Lower leg skin (tissue), 4 donors: ENCODE measurements at regions not wholly inside any gene's neighbourhood (a gene's known extent, or its start where the extent isn't known, plus 50 kb on each side); places are given as distances from the start of the nearest gene placed in this dataset.

Source experiments
- DNase-seq, 2 donors: peaks; one replicate each; pipeline ENCODE4 v3.0.0-alpha.2; 2019; ENCODE audit warnings: low spot score in 2 of 2
- H3K4me3 ChIP-seq: fragments of 200-600 bp; sonication (generic); 2 replicates; pipeline ENCODE4 v1.5.1; 2017; ENCODE audit warnings: mild to moderate bottlenecking, low read depth; ENCODE audit not compliant: poor library complexity, severe bottlenecking
- POLR2A ChIP-seq, 2 donors: fragments of 450-650 bp; IDR thresholded peaks; one replicate each; pipeline ENCODE4 v1.6.1; 2016 to 2017; ENCODE audit warnings: antibody characterized with exemption in 2 of 2, mild to moderate bottlenecking in 1 of 2, moderate library complexity in 1 of 2
- WGBS, 2 donors: methylation state at CpG; one replicate each; pipeline ENCODE4 v1.1.5; 2018; 5-methylcytosine and 5-hydroxymethylcytosine counted together
- intact Hi-C: fragments of 100-400 bp; cut with DNase I; formaldehyde crosslinking; loops from one replicate; pipeline ENCODE4 v1.15.0; 2023; ENCODE audit warnings: low total_unique reads
- TF ChIP-seq, protein P1 (sequence below), 3 donors: fragments of 450-650 bp; IDR thresholded peaks; one replicate each; pipeline ENCODE4 v1.5.1; 2016; ENCODE audit warnings: antibody characterized with exemption in 3 of 3, mild to moderate bottlenecking in 3 of 3, moderate library complexity in 2 of 3

DNA sequence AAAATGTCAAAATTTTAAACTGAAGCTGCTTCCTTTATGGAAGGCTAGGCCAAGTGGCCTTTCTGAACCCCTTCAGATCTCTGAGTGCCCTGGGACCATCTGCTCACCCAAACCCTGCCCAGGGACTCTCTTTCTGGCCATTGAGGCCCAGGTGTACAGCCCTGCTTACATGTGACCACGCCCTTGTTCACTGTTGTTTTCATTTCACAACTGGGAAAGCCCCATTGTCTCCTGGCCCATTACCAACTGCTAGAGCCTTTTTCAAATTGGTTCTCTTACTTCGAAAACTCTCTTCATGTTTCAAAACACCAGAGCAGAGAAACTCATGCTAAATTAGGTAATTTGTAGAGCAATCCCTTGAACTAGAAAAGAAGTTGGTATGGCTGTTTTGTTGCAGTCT lies 219.5 kb upstream of the TANK start:
- 33 to 41% methylated on average over 2 of the region's 2 CpGs for whole genome bisulfite sequencing, 2 donors
- no peak for TF ChIP-seq POLR2A (IDR thresholded peaks at IDR 0.05)
- TF ChIP-seq, protein P1, sequence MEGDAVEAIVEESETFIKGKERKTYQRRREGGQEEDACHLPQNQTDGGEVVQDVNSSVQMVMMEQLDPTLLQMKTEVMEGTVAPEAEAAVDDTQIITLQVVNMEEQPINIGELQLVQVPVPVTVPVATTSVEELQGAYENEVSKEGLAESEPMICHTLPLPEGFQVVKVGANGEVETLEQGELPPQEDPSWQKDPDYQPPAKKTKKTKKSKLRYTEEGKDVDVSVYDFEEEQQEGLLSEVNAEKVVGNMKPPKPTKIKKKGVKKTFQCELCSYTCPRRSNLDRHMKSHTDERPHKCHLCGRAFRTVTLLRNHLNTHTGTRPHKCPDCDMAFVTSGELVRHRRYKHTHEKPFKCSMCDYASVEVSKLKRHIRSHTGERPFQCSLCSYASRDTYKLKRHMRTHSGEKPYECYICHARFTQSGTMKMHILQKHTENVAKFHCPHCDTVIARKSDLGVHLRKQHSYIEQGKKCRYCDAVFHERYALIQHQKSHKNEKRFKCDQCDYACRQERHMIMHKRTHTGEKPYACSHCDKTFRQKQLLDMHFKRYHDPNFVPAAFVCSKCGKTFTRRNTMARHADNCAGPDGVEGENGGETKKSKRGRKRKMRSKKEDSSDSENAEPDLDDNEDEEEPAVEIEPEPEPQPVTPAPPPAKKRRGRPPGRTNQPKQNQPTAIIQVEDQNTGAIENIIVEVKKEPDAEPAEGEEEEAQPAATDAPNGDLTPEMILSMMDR (IDR thresholded peaks at IDR 0.05) = no peak
- intact Hi-C loops = no loop called here

DNA sequence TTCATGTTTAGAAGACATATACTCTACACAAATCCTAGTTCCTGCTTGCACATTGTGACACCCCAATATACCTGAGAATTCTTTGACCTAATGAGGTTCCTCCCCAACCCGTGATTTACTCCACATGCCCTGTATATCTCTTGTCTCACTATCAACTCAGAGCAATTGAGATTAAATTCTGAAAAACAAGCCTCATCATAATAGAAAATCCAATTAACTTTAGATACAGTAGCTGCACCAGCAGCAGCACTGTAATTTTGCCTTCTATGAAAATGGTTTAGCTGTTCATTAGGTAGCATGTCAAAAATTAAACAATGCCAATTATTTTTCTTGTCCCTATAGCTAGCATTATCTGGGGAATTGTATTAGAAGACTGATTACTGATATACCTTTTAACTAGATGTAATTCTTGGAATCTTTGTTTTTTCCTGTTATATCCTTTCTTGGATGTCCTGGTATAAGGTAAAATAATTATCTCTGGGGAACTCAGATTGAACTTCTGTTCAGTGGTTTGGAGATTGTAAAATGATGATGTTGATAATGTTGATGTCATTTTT lies 218.9 kb upstream of the TANK start:
- no peak for DNase-seq
- 55 to 79% methylated on average over 1 of the region's 1 CpG for WGBS, 2 donors
- intact Hi-C loops = no loop called here
- no peak for TF ChIP-seq POLR2A (IDR thresholded peaks at IDR 0.05)
- TF ChIP-seq, protein P1 (IDR thresholded peaks at IDR 0.05) = no peak
- no peak overlapping the region for H3K4me3 ChIP-seq

More for the DNA sequence above, 219.5 kb upstream of the TANK start:
- DNase-seq = peak in 1 of 2 donors; percentile 55
- H3K4me3 ChIP-seq = no peak overlapping the region

GRCh38 chr2:160942476-160943142 lies 217.6 kb upstream of the TANK start:
- no peak for DNase-seq
- intact Hi-C loops = no loop called here
- no peak overlapping the region for H3K4me3 ChIP-seq
- TF ChIP-seq POLR2A (IDR thresholded peaks at IDR 0.05) = no peak
- TF ChIP-seq, protein P1 (IDR thresholded peaks at IDR 0.05) = no peak
- WGBS, 2 donors = 73 to 75% methylated on average over 10 of the region's 10 CpGs

DNA sequence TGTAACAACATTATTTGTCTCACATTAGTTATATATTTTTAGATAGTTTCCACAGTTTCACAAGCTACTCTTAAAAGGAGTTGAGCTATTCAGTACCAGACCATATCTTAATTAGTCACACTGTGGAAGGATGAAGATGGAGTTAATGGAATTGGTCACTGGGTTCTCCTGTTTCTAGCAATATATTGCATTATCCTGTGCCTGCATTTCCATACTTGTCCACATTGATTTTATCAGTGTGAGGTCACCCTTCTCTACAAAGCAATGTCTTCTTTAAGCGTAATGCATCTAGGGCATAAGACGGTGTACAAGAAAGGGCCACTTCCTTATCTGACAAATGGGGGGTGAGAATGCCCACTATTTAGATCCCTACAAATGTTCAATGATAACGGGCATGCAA lies 216.8 kb upstream of the TANK start:
- H3K4me3 ChIP-seq = no peak overlapping the region
- DNase-seq = no peak
- intact Hi-C loops = no loop called here
- WGBS, 2 donors = 90 to 98% methylated on average over 3 of the region's 3 CpGs
- TF ChIP-seq, protein P1 (IDR thresholded peaks at IDR 0.05) = no peak
- TF ChIP-seq POLR2A (IDR thresholded peaks at IDR 0.05) = no peak

DNA sequence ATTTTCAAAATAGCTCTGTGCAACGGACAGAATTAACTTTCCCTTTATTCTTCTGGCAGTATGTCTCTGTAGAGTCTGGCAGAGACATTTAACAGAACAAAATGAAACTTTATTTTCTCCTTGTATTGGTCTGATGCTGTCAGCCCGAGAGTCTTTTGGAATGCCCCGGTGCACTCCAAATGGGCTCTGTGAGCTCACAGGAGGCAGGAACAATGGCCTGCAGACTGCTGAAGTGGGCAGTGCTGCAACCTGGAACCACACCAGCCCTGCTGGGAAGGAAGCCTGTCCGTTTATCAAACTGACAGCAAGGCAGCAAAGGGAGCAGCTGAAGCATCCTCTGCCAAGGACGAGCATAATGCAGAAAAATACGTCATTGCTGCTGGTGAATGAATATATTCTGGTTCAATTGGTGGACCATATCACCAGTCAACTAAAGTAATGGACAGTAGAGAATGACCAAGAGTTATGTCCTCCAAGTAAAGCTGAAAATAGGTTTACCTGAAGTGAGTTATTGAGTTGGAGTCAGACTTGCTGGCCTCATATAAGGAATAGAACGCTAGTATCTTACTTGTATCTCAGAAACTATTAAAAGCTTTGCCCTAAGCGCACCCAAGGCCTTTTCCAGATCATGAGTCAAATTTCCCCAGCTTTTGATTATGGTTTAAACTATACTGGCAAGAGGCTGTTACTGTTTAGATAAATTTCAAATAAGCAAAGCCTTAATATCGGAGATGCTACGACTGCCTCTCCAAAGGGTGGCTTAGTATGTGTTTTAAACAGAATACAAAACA lies 207.6 kb upstream of the TANK start:
- TF ChIP-seq, protein P1 (IDR thresholded peaks at IDR 0.05) = no peak
- no peak for TF ChIP-seq POLR2A (IDR thresholded peaks at IDR 0.05)
- H3K4me3 ChIP-seq = no peak overlapping the region
- DNase-seq = no peak
- intact Hi-C loops = no loop called here
- 31 to 32% methylated on average over 10 of the region's 10 CpGs for WGBS, 2 donors
